GM12865 (cell line): ENCODE measurements at regions not wholly inside any gene's neighbourhood (a gene's known extent, or its start where the extent isn't known, plus 50 kb on each side); places are given as distances from the start of the nearest gene placed in this dataset.
A peak's percentile ranks its signal among the peaks of the same experiment; 100 is the strongest.

ENCODE experiments used
- DNase-seq: peaks from one replicate; pipeline ENCODE4 v3.0.0; 2010; ENCODE audit warnings: low read depth
- H3K4me3 ChIP-seq: 2 replicates; pipeline ENCODE4 v1.5.1; 2011; ENCODE audit warnings: mild to moderate bottlenecking, low read depth, low read length, control low read depth
- TF ChIP-seq, protein P1 (sequence below): IDR thresholded peaks from 2 replicates; pipeline ENCODE4 v1.5.1; 2011; ENCODE audit warnings: low read length, control low read depth, low read depth, inconsistent platforms; ENCODE audit not compliant: insufficient read depth; ENCODE audit errors: missing control alignments

DNA sequence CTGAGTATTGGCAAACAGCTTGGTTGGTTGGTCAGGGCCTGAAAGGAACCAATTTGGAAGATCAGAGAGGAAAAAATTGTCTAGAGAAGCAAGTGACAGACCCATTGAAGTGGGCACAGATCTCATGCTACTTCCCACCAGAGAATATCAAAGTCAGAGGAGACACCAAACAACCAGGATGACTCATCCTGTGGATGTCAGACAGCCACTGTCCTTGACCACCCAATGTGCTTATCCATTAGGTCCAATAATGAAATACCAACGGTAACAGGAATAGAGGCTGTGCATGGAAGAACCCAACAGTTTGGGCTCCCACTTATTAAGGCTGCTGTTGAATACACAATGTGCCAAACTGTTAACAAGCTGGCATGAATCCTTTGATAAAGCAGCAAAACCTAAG, 323.1 kb upstream of the ATP11B start:
- TF ChIP-seq, protein P1, sequence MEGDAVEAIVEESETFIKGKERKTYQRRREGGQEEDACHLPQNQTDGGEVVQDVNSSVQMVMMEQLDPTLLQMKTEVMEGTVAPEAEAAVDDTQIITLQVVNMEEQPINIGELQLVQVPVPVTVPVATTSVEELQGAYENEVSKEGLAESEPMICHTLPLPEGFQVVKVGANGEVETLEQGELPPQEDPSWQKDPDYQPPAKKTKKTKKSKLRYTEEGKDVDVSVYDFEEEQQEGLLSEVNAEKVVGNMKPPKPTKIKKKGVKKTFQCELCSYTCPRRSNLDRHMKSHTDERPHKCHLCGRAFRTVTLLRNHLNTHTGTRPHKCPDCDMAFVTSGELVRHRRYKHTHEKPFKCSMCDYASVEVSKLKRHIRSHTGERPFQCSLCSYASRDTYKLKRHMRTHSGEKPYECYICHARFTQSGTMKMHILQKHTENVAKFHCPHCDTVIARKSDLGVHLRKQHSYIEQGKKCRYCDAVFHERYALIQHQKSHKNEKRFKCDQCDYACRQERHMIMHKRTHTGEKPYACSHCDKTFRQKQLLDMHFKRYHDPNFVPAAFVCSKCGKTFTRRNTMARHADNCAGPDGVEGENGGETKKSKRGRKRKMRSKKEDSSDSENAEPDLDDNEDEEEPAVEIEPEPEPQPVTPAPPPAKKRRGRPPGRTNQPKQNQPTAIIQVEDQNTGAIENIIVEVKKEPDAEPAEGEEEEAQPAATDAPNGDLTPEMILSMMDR = no peak
- H3K4me3 ChIP-seq = no peak overlapping the region
- no peak for DNase-seq

DNA sequence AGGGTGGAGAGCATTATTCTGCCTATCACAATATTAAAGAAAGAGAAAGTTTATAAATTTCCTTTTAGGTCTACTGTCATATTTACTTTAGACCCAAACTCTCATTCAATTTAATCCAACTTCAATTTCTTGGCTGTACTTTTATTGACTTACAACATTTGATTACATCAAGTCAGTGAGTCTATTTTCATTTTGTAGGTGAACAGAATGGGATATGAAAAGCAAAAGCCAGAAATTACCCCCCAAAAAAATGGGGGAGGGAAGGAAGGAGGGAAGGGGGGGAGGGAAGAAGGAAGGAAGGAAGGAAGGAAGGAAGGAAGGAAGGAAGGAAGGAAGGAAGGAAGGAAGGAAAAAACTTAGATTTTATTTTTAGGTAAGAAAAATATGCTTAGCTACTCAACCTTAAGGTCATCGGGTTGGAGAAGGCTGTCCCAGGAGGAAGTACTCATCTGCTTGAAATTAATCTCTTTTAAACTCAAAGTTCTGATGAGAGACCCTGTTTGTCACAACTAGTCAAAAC, 320.1 kb upstream of the ATP11B start:
- TF ChIP-seq, protein P1 = no peak
- no peak overlapping the region for H3K4me3 ChIP-seq
- no peak for DNase-seq

DNA sequence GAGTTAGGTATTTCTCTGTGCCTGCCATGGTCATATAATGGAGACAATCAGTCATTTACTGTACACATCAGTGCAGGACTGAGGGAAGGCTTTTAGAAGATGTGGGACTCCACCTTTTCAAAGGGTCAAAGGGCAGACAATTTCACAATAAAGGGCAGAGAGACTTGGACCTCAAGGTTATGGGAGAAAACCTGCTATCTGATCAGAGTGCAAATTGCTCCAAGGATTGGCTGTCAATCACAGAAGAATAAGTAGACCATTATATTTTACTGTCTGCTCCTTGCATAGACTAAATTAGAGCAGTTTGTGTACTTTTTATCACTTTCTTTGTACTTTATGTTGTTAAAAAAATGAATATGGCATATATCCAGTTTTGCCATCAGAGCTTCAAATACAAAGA, 314.9 kb upstream of the ATP11B start:
- DNase-seq = no peak
- TF ChIP-seq, protein P1 = no peak

DNA sequence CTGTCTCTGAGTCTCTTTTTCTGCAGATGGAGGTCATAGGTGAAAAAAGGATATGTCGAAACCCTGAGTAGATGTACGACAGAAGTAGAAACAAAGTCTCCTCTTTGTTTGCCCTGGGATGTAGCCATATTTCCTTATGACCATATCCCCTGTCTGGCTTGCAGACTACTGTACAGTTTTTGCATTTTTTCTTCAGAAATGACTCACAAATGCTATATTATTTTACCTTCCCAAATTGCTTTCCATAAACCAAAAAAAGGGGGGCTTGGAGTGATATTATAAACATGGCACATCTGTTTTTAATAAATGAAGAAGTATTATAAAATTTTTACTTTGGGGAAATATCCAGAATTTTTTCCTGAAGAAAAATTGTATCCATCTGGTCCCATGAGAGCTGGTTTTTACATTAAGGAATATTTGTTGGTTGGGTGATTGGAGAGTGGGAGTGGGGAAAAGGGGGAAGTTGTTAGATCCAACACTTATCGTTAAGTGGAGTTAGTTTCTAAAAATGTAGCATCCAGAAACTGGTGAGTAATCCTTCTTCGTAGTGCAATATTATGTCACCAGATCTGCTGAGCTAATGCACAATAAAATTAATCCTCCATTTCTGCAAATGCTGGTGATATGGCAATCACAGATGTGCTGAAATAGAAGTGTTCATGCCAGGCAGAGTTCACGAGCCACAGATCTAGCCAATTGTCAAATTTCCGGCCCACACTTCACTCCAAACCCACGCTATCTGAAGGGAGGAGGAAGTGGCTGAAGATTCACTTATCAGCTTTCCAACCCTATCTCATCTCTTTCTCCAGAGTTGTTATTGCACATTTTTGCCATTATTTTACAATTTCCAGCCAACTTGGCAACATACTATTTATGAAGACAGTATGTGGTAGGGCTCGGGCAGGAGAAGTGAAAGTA, 313.6 kb upstream of the ATP11B start:
- TF ChIP-seq, protein P1 = no peak
- DNase-seq = no peak
- no peak overlapping the region for H3K4me3 ChIP-seq

More for the DNA sequence above, 314.9 kb upstream of the ATP11B start:
- no peak overlapping the region for H3K4me3 ChIP-seq

DNA sequence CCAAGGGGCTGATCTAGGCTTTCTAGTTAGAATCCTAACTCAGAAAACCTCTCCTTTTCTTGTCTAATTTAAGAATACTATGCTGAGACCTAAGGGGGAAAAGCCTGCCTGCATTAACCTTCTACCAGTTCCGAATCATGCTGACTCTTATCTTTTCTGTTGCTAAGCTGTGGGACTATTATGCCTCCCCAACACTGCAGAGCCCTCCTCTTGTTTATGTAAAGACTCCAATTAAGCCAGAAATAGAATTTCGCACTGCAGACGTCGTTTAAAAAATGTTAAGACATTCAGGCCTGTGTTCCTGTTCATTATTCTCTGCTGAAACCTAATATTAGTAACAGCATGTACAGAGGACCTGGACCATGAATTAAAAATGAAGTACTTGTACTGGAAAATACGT, 310.6 kb upstream of the ATP11B start:
- no peak for DNase-seq
- TF ChIP-seq, protein P1 = no peak
- no peak overlapping the region for H3K4me3 ChIP-seq

DNA sequence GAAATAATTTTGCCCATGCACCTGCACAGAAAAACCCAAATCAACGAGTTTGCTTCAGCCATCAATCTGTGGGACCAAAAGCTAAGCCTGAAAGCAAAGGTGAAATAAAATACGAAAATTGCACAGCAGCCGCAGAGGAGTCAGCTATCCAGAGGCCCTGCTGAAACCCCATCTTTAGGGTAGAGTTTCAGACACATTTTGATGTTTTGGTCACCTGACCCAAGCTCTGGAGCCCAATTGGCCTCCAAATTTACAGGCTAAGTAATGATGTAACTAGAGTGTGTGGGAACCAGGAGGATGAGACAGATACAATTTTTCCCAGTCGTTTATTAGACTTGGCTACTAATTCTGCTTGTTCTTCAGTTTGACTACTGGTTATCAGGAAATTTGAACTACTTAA, 308.6 kb upstream of the ATP11B start:
- H3K4me3 ChIP-seq = no peak overlapping the region
- TF ChIP-seq, protein P1 = no peak
- peak; percentile 16 for DNase-seq
